ENCODE measurements at regions not wholly inside any gene's neighbourhood (a gene's known extent, or its start where the extent isn't known, plus 50 kb on each side); places are given as distances from the start of the nearest gene placed in this dataset.

GRCh38 chr14:30322819-30323218 is 236.1 kb upstream of the G2E3 start:
- no peak for TF ChIP-seq NFYB (IDR thresholded peaks at IDR 0.05; ENCODE audit: insufficient read depth, low read depth, low read length)
- no peak for TF ChIP-seq JUND (IDR thresholded peaks at IDR 0.05; ENCODE audit: low read depth, low read length)

Measured in GM12878 (cell line).